ENCODE measurements at regions not wholly inside any gene's neighbourhood (a gene's known extent, or its start where the extent isn't known, plus 50 kb on each side); places are given as distances from the start of the nearest gene placed in this dataset.
"Not testable (repeated sequence)": the region's sequence is repeated elsewhere in the genome, so short reads cannot be mapped to it uniquely, and the experiment has no call there.

GRCh38 chr15:92705764-92706163, 50.2 kb upstream of the FAM174B start:
- no peak for DNase-seq

- DNase-seq, result no peak
These were observed 50.6 kb upstream of the FAM174B start for GRCh38 chr15:92706201-92706600.

GRCh38 chr15:92707880-92708551, 52.4 kb upstream of the FAM174B start:
- no peak for DNase-seq

GRCh38 chr15:92708635-92709034, 53.1 kb upstream of the FAM174B start:
- no peak for DNase-seq

GRCh38 chr15:92709110-92709790, 53.7 kb upstream of the FAM174B start:
- DNase-seq, result no peak

GRCh38 chr15:92711457-92711831, 55.9 kb upstream of the FAM174B start:
- no peak for DNase-seq

- DNase-seq, result no peak
These were observed 58.5 kb upstream of the FAM174B start for GRCh38 chr15:92714077-92714476.

GRCh38 chr15:92714477-92715401, 59.2 kb upstream of the FAM174B start:
- peak; percentile 27 for DNase-seq

- no peak for DNase-seq
These were observed 60.2 kb upstream of the FAM174B start for GRCh38 chr15:92715758-92716157.

GRCh38 chr15:92719021-92719420, 63.4 kb upstream of the FAM174B start:
- no peak for DNase-seq

- DNase-seq, result no peak
These were observed 68.6 kb upstream of the FAM174B start for GRCh38 chr15:92724144-92724543.

- DNase-seq, result no peak
These were observed 69.6 kb upstream of the FAM174B start for GRCh38 chr15:92725171-92725570.

- DNase-seq, result no peak
These were observed 72.7 kb upstream of the FAM174B start for GRCh38 chr15:92728266-92728665.

GRCh38 chr15:92733090-92733933, 77.7 kb upstream of the FAM174B start:
- no peak for DNase-seq

- no peak for DNase-seq
These were observed 78.5 kb upstream of the FAM174B start for GRCh38 chr15:92733934-92734521.

- DNase-seq, result not testable (repeated sequence)
These were observed 83.7 kb upstream of the FAM174B start for GRCh38 chr15:92739246-92739645.

- DNase-seq, result no peak
These were observed 90.3 kb upstream of the FAM174B start for GRCh38 chr15:92745845-92746271.

GRCh38 chr15:92747047-92747446, 91.5 kb upstream of the FAM174B start:
- no peak for DNase-seq

- no peak for DNase-seq
These were observed 93.6 kb upstream of the FAM174B start for GRCh38 chr15:92749216-92749615.

GRCh38 chr15:92749946-92750345, 94.4 kb upstream of the FAM174B start:
- DNase-seq, result no peak

GRCh38 chr15:92751528-92751927, 96.0 kb upstream of the FAM174B start:
- DNase-seq, result no peak

- DNase-seq, result no peak
These were observed 98.0 kb upstream of the FAM174B start for GRCh38 chr15:92753591-92753990.

Measured in SHP77 treated with DMSO at 0.1 percent for 48 hours (cell line).